ENCODE measurements at regions not wholly inside any gene's neighbourhood (a gene's known extent, or its start where the extent isn't known, plus 50 kb on each side); places are given as distances from the start of the nearest gene placed in this dataset.

GRCh38 chr15:26374806-26375205, 398.1 kb downstream of the GABRB3 start:
- DNase-seq, result no peak

GRCh38 chr15:26372706-26373105, 400.2 kb downstream of the GABRB3 start:
- DNase-seq, result no peak

DNA sequence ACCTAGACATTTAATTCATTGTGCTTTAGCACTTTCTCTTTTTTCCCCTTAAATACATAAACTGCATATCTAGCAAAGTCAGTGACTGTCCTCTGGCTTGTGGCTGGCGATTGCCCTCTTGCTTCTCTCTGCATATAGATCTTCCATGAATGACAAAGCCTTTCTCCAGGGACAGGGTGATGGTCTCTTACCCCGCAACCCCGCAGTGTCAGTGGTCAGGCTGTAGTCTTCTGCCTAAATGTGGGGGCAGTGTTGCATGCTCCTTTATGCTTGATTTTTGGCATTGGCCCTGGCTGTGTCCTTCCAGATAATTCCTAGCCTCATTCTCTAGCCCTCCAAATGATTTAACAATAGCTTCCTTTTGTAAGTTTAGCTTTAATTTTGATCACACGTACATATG, 407.8 kb downstream of the GABRB3 start:
- no peak for DNase-seq

DNA sequence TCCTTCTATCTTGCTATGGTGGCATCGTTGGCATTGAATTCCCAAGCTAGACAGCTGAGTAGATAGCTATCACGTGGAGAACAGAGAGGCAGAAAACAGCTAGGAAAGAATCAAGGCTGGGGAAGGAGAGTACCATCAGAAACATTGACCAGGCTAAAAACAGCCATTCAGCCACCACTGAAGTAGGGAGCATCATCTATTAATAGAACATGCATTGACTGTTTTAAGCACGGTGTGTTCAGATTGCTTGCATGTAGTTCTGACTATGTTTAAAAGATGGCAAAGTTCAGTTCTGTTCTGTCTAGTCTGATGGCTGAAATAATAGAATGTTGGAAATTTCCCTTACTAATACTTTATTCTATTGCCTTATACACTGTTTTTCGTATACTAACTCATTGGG, 413.0 kb downstream of the GABRB3 start:
- DNase-seq, result no peak

DNA sequence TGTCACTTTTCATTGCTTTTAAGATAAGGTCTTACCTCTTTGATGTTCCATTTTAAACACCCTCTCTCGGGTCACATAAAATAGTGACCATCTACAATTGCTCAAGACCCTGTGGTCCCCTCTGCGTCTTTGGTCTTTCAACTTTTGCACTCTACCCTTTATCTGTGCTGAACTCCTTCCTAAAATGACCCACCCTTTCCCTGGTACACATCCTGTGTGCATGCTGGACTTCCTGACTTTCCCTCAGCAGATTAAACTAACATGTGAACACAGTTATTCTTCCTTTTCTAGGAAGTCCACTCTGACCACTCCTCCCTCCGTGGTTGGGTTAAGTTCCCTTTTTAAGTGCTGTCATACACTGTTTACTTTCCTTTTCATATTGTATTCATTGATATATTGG, 414.2 kb downstream of the GABRB3 start:
- DNase-seq, result no peak

DNA sequence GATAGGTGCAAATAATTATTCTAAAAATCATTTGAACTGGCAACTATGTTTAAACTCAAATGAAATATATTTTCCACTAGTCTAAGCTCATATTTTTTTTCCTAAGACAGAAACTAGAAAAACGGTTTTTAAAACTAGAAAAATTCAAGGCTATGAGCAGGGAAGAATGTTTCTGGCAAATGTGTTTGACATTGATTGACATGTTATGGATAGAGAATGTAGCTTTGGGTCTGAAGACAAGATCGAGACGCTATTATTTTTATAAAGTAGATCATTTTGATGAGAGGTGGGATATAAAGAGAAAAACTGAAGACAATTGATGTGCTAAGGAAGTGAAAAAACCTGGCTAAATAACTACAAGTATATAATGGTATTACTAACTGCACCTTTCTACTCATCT, 415.2 kb downstream of the GABRB3 start:
- no peak for DNase-seq

DNA sequence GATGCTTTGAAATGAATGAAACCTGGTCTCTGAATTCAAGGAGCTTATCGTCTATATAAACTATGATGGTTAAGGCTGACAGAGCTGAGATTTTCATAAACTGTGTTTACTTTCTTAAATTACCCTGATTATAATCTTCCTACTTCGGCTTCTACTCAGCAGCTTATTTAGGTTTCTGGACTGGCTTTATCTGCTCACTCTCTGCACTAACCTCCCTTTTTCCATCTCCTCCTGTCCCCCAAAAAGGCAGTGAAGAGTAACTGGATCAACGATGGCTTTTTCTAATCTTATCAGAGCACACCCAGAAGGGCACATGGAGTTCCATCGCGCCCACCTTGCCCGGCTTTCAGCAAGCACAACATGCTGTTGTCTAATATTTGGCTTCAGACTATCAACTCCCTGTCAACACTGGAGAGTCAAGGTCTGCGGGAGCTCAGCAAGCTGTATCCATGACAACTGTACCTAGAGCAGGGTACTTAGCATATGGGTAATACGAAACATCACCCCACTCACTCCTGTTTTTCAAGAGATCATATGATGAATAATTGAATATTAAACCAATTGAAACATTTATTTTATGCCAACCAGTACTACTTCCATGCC, 417.3 kb downstream of the GABRB3 start:
- no peak for DNase-seq

DNA sequence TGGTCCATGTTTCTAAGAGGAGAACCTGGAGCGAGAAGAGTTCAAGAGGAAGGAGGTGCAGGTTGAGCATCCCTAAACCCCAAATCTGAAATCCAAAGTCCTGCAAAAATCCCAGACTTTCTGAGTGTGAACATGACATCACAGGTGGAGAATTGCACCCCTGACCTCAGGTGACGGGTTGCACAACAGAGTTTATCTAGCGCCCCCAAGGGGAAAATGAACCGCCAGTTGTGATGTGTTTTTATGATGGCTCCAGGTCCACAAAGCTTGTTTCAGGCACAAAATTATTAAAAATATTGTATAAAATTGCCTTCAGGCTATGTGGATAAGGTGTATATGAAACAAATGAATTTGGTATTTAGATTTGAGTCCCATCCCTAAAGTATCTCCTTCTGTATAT, 420.0 kb downstream of the GABRB3 start:
- DNase-seq, result no peak

DNA sequence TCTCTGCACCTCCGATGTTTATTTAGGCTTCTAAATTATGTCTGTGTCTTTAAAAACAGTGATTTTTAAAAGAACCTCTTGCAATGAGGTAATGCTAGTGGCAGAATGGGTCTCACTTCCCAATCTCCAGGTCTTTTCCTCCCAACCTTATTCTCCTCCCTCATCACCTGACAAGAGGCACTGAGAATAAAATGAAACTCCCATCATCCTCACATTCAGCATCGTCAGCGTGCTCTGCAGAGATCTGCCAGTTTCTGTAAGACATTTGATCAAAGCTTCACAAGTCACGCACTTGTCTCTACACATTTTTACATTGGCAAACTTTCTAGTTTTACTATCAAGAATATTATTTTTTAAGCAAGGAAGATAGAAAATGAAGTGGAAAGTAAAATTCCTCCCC, 420.5 kb downstream of the GABRB3 start:
- DNase-seq, result no peak

GRCh38 chr15:26325495-26325894, 447.4 kb downstream of the GABRB3 start:
- no peak for DNase-seq

- DNase-seq, result no peak
Measured at GRCh38 chr15:26323566-26323965, 449.3 kb downstream of the GABRB3 start.

GRCh38 chr15:26318689-26319088, 454.2 kb downstream of the GABRB3 start:
- no peak for DNase-seq

DNA sequence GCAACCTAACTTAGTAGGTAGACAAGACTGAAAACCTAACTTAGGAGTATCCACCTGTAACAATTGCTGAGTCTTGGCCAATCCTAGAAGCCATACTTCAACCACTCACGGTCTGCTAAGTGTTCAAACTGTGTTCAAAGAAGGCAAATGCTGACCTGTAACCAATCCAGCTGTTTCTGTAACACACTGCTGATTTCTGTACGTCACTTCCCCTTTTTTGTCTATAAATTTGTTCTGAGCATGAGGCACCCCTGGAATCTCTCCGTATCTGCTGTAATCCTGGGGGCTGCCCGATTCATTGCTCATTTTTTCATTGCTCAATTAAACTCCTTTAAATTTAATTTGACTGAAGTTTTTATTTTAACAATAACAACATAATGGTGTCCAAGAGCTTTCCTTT, 451.4 kb upstream of the ATP10A start:
- DNase-seq, result no peak

GRCh38 chr15:26311710-26312236, 448.6 kb upstream of the ATP10A start:
- DNase-seq, result no peak

DNA sequence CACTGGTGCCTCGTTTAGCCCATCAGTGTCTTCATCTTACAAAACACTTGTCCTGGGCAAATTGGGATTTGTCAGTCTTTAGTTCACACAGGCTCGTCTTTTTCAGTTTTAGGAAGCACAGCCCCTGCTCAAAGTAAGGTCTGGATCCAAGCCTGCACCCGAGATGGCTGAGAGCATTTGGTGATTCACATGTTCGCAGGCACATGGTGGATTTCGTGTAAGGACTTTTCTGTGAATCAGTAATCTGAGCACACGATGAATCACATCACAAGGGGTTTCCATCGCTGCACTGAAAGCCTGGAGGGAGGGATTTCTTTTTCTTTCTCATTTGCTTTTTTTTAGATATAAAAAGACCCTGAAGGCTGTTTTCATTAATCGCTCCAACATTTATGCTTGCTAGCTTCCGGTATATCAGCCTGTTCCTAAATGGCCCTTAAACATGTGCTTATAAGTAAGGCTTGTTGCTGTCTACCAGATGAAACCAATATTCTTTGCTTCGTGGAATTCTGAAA, 435.6 kb upstream of the ATP10A start:
- DNase-seq, result no peak

GRCh38 chr15:26298010-26298658, 435.0 kb upstream of the ATP10A start:
- no peak for DNase-seq

DNA sequence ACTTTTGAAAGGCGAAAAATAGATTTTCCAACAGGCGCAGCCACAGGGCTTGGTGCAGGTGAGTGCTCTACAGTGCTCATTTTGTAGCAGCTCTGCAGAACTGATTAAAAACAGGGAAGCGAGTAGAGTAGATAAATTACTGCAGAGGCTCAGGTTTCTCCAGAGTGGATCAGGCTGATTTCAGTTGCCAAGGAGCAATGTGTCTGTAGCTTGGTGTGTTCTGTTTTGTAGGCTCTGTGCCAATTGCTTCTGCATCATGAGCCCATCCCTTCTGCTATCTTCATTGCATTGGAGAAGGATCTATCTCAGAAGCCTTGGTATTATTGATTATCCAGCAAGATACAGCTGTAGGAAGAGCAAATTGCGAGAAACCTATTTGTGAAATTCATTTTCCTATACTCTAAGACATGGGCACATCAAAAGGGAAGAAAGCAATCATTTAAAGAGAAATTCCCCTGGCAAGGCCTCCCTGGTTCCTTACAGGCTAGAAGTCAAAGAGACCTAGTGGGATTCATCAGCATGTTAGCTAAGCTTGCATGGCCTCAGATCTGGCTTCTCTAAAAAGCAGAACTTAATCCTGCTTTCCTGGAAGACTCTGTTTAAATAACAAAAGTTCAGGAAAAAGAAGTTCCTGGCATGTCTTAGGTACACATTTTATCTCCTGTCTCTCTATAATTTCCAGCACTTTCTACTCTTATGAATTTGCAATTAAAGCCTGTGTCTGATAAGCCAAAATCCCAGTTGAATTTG, 432.4 kb upstream of the ATP10A start:
- no peak for DNase-seq

DNA sequence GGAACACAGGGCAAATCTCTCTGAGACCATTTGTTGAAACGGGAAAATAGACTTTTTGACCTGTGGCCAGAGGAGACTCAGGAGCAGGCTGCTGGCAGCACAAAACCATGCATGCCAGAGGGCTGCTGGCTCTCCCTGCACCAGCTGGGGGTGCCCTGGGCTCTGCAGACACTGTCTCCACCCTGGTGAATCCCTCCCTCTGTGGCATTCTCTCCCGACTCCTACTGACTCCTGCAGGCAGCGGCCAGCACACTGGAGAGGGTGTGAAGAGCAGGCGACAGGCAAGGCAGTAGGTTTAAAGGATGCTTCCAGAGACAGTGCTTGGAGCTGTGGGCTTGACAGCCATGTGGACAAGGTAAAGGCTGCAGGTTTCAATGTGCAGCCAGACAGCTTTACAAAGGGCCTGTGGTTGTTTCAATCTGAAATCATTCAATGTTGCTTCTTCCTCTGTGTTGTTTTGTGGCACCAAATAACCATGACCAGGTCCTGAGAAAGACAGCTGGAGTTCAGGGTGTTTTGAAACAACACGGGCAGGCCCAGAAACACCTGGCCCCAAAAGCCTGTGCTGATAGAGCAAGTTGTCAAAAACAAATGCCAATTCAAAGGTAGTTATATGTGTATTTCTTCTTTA, 431.0 kb upstream of the ATP10A start:
- DNase-seq, result no peak

DNA sequence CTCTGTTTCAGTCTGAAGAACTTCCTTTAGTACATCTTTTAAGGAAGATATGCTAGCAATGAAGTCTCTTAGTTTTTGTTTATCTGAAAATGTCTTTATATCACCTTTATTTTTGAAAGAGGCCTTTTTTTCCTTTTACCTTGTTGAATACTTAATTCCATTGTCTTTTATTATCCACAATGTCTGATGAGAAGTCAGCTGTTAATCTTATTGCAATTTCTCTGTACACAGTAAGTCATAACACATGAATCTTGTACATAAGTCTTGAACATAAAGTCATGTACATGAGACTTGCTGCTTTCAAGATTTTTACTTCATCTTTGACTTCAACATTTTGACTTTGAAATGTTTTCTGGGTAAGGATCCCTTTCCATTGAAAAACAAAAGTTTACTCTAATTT, 424.3 kb upstream of the ATP10A start:
- DNase-seq, result no peak

- DNase-seq, result no peak
Measured at GRCh38 chr15:26280281-26280680, 417.2 kb upstream of the ATP10A start.

DNA sequence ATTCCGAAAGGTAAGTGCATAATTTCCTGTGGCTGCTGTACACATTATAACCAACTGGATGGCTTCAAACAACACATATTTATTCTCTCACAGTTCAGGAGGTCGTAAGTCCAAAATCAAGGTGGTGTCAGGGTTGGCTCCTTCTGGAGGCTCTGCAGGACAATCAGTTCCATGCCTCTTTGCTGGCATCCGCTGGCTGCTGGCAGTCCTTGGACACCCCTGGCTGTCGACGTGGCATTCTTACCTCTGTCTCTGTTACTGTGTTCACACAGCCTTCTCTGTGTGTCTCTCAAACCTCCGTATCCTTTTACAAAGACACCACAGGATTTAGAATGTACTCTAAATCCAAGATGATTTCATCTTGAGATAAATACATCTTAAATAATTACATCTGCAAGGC, 398.8 kb upstream of the ATP10A start:
- no peak for DNase-seq

DNA sequence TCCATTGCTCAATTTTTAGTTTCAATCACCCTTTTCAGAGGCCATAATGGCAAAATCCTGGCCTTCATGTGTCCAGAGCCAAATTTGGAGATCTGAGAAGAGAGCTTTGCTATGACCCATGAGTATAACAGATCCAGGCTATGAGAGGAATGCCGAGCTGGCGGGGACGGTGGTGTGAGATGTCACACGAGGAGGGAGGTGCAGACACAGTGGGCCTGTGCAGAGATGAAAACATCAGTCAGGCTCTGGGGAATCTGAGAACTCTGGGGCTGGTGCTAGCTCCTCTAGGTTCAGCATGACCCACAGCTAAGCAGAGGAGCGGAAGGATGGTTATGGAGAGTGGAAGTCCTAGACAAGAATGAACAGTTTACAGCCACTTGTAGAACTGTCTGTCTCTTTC, 398.3 kb upstream of the ATP10A start:
- no peak for DNase-seq

DNA sequence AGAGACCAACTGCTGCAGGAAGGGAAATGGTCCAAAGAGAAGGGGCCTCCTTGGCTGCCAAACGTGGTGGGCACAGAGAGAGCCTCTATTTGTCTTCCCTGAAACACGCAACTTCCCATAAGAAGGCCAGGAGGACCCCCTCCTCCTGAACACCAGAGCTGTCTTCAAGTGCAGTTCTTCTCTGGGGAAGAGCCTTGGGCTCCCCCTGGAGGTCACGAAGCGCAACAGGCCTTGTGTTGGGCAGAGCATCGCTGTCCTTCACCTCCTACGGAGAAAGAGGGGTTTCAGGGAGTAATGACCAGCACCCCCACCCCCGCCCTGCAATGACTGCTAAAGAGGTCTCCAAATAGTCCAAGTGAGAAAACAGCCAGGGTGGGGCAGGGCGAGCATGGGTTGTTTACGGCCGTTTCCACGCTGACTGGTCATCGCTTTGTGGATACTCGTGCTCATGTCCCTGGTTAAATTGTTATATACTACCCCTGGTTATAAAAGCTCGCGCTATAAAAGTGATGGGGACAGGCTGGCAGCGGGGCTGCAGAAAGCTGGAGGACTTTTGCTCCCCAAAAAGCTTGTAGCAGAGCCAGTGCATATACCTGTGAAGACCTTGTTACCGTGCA, 397.5 kb upstream of the ATP10A start:
- DNase-seq, result no peak
